C1 segment of cervical spinal cord (tissue), 14 donors: ENCODE measurements at regions not wholly inside any gene's neighbourhood (a gene's known extent, or its start where the extent isn't known, plus 50 kb on each side); places are given as distances from the start of the nearest gene placed in this dataset.
A peak's percentile ranks its signal among the peaks of the same experiment; 100 is the strongest.

Source experiments
- DNase-seq, 14 donors: peaks; one replicate each; lab custom pipeline; 2025; lab: John Stamatoyannopoulos, UW

GRCh38 chr14:89014569-89014850, 190.1 kb downstream of the TTC8 start:
- DNase-seq, result no peak

- DNase-seq, result no peak
Observed at GRCh38 chr14:89015016-89015415, 190.6 kb downstream of the TTC8 start.

- DNase-seq, result no peak
Observed at GRCh38 chr14:89017417-89017816, 193.0 kb downstream of the TTC8 start.

- no peak for DNase-seq
Observed at GRCh38 chr14:89022274-89022673, 197.8 kb downstream of the TTC8 start.

- DNase-seq, result no peak
Observed at GRCh38 chr14:89024691-89025090, 200.2 kb downstream of the TTC8 start.

- DNase-seq, result no peak
Observed at GRCh38 chr14:89025561-89026236, 201.2 kb downstream of the TTC8 start.

DNA sequence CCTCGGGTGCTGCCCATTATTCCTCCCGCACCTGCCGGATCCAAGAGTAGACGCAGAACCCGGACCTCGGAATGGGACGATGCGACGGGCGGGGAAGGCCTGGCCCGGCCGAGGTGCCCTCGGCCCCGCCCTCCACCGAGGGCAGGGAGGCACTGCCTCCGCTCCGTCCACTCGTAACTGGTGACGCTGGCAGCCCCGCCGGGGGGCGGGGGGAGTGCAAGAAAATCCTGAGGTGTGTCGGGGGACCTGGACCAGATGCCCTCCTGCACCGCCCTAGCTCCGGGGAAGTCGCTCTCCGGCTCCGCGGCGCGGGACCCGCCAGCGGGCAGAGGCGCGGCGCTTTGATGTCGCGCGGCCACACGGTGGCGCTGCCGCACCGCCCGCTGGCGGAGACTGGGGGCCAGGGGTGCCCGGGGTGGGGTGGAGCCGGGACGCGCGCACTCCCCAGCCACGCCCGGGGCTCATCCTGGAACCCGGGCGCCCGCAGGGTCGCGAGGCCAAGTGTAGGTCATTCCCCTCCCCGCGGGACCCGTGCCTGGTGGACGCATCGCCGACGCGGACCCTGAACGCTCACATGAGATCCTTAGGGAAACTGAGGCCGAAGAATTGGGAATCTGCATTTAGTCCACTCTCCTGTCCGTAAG, 202.8 kb downstream of the TTC8 start:
- DNase-seq, result peak in 10 of 14 donors; percentile 4 to 55 (median 26)

DNA sequence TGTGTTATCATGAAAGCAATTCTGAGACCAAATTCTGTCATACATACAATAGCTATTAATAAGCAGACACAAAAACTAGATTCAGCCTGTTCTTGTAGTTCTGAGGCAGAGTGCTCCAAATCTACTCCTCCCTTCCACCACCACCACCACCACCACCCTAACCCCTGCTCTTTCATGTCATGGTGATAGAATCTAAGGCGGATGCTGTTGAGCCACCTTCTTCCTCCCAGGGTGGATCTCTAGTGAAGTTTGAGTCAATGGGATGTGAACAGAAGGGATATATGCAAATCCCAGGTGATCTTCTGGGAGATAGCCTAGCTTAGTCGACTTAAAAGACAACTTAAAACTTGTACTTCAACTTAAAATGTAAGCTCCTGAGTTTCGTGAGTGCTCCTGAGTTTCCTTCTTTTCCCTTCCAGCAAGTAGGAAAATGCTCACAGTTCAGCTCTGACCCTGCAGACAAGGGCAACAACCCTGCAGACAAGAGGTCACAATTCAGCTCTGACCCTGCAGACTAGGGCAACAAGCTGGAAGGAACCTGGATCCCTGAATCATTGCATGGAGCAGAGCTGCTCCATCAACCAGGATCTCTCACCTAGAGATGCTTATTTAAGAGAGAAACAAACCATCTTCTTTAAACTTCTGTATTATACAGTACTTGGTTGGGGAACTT, 204.1 kb downstream of the TTC8 start:
- DNase-seq, result no peak

- DNase-seq, result no peak
Observed at GRCh38 chr14:89029961-89030694, 205.7 kb downstream of the TTC8 start.

DNA sequence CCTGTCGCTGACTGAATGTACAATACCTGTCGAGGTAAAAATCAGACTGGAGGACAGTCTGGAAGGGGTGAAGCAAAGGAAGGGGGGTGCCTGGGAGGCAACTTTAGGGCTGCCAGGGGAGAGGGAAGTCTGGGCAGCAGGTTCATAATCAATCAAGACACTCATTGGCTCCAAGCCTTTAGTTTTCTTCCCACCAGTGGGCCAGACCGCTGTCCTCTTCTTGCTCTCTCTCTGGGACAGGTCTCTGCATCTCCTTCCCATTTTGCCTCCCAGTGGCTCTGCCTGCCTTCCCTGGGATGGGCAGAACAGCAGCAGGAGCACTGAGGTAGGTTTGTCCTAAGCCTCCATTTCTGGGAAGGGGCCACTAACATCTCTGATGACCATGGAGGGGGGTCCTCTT, 206.5 kb downstream of the TTC8 start:
- DNase-seq, result no peak

GRCh38 chr14:89032086-89032649, 207.7 kb downstream of the TTC8 start:
- no peak for DNase-seq

DNA sequence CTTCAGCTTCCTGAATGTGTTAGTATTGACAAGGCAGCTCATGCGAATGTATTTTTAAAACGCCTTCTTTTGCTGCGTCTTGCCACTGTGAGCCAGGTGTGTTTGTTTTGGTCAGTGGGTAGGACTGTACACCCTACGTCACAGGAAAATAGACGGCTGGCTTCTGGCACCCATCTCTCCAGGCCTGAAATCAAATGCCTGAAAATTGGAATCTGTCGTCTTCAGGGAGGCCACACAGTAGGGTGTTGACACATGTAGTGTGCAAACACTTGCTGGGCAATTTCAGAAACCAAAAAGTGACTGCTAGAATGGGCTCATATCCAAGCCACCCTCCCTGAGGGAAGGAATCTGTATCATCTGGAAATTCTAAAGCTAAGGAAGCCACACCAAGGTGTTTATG, 209.3 kb downstream of the TTC8 start:
- no peak for DNase-seq

DNA sequence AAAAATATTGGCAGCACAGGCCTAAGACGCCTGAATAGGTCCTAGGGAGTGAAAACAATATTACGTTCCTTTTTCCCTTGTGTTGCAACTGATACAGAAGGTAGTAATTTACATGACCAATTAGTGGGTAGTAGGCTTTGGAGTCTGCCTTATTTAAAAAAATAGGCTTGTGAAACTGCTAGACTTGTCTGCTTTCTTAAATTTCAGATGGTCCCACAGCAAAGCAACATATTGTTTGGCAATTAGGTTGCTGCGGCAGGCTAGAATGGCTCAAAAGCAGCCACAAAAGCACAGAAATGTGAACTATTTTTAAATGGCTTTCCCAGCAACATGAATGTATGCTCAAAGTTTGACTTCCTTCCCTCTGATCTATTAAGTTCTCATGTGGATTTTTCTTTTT, 211.9 kb downstream of the TTC8 start:
- no peak for DNase-seq

- DNase-seq, result no peak
Observed at GRCh38 chr14:89037065-89037464, 212.6 kb downstream of the TTC8 start.

- DNase-seq, result no peak
Observed at GRCh38 chr14:89040080-89040459, 215.6 kb downstream of the TTC8 start.

DNA sequence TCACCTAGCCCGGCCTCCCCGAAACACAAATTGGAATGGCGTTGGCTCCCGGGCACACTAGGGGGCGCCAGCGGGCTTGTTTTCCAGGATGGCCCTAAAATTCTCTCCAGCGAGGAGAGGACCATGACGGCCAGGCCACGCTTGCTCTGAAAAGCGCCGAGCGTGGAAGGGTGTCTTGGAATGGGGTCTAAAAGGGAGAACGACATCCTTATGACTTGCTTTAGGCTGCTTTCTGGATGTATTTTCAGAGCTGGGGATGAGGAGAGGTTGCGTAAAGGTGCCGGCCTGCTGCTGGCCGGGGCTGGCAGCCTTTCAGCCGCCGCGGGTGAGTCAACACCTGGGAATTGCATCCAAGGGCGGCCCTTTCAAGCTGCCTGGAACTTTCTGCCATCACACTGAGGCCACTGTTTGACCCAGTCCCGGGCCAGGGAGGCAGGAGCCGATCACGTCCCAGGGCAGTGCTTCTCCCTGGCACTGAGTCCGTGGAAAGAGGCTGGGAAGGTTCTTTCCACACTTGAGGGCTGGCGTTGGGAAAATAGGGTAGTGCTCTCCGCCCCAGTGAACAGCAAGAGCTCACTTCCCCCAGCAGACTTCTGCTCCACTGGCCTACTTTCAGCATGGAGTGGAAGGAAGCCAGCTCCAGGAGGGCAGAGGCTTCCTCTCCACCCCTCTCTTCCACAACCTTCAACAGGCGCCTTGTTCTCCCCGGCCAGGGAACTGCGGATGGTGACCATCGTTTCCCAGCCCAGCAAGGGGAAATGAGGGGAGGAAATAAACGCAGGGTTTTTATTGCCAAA, 216.2 kb downstream of the TTC8 start:
- peak; percentile 49 to 93 (median 88) for DNase-seq

GRCh38 chr14:89041257-89041582, 216.8 kb downstream of the TTC8 start:
- peak in 1 of 14 donors; percentile 50 for DNase-seq

- no peak for DNase-seq
Observed at GRCh38 chr14:89042021-89042420, 217.6 kb downstream of the TTC8 start.

DNA sequence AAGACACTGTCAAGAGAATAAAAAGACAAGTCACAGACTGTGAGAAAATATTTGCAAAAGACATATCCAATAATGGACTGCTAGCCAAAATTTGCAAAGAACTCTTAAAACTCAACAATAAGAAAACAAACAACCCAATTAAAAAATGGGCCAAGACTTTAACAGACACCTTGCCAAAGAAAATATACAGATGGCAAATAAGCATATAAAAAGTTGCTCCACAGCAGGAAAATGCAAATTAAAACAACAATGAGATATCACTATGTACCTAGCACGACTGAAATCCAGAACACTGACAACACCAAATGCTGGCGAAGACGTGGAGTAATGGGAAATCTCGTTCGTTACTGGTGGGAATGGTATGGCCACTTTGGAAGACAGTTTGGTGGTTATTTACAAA, 228.9 kb downstream of the TTC8 start:
- DNase-seq, result no peak

DNA sequence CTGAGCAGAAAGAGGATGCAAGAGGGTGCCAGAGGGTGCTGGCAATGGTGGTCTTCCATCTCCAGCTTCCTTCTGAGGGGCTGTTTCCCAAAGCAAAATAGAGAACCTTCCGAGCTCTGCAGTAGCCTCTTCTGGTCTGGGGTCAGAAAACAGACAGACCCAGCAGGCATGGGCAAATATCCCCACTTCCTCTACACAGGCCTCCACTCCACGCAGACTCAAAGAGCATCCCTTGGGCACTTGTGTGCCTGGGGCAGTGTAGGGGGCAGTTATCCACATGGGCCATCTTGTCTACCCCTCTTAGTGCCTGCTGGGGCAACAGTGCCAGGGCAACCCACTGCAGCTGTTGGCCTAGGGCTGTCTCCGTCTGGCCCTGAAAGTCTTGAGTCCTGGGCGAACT, 231.9 kb downstream of the TTC8 start:
- DNase-seq, result no peak

DNA sequence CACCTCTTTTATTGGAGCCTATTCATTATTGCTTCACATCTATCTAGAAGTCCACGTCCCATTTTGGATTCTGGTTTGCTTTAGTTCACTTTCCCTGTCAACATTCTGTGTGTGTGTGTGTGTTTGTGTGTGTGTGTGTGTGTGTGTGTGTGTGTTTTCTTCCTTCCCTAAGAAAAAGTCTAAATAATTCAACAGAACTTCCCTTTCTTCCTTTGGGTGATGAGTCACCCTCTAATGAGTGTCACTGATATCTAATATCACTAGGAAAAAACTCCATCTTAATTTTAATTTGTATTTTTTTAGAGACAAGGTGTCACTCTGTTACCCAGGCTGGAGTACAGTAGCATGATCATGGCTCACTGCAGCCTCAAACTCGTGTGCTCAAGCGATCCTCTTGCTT, 234.2 kb downstream of the TTC8 start:
- no peak for DNase-seq

- DNase-seq, result no peak
Observed at GRCh38 chr14:89060191-89060590, 235.7 kb downstream of the TTC8 start.
